ENCODE measurements at regions not wholly inside any gene's neighbourhood (a gene's known extent, or its start where the extent isn't known, plus 50 kb on each side); places are given as distances from the start of the nearest gene placed in this dataset.

- H3K9ac ChIP-seq (ENCODE audit: low read length), result no peak overlapping the region
- POLR2A ChIA-PET, result no interaction called here
Observed at GRCh38 chr3:107464037-107464436, 58.7 kb upstream of the BBX start.

GRCh38 chr3:107465064-107465631 is 57.6 kb upstream of the BBX start:
- DNase-seq, result no peak
- Mint-ChIP-seq H3K4me3 (no peak overlapping the region), H3K9me3 (ENCODE audit: insufficient read depth) (no peaks in the 10 kb centered on the region), H3K27me3 (peaks cover 12% of the 10 kb centered on the region), H3K4me1 (no peaks in the 10 kb centered on the region), H3K27ac (no peak overlapping the region)
- no peaks in the 10 kb centered on the region for H3K27me3 ChIP-seq (replicated peaks in 1 of 4; ENCODE audit: control extremely low read depth in 1 of 4, control insufficient read depth in 3 of 4, insufficient read depth in 4 of 4, low read length in 3 of 4)
- no peak for ATAC-seq (ENCODE audit: low read depth)
- H3K9me3 ChIP-seq (ENCODE audit: control extremely low read depth in 1 of 3, control insufficient read depth in 2 of 3, insufficient read depth in 1 of 3, low read length in 2 of 3), result no peaks in the 10 kb centered on the region
- POLR2A ChIA-PET, result interaction anchor here (0.7 kb wide), 1 partner anchor 33 kb away, joined by 3 read pairs; no protein-coding TSS in a partner anchor
- H3K36me3 ChIP-seq (replicated peaks in 1 of 2; ENCODE audit: control extremely low read depth in 1 of 2, control insufficient read depth in 1 of 2, extremely low read depth in 1 of 2, insufficient read depth in 2 of 2, low read length in 1 of 2), result no peaks in the 10 kb centered on the region
- no peaks in the 10 kb centered on the region for H3K4me1 ChIP-seq (ENCODE audit: control insufficient read depth in 2 of 2, insufficient read depth in 2 of 2, low read length in 2 of 2)
- no peak overlapping the region for H2AFZ ChIP-seq (ENCODE audit: insufficient read depth, low read depth, low read length, poor library complexity, severe bottlenecking)
- H3K4me3 ChIP-seq (ENCODE audit: control extremely low read depth in 1 of 5, extremely low read depth in 1 of 5, insufficient read depth in 1 of 5, low read depth in 2 of 5, low read length in 4 of 5), result no peak overlapping the region
- intact Hi-C loops (cut with micrococcal nuclease), result no loop called here
- no peaks in the 10 kb centered on the region for H4K20me1 ChIP-seq (ENCODE audit: control insufficient read depth, insufficient read depth, low read length, poor library complexity, severe bottlenecking)
- WGBS (ENCODE audit: insufficient coverage), result 100% methylated on average over 1 of the region's 3 CpGs
- H3K9ac ChIP-seq (ENCODE audit: low read length), result no peak overlapping the region
- H3K4me2 ChIP-seq (replicated peaks; ENCODE audit: low read depth, low read length, poor library complexity, severe bottlenecking), result no peak overlapping the region
- no peak overlapping the region for H3K27ac ChIP-seq (ENCODE audit: low read length in 2 of 2)
- CTCF ChIA-PET, result no interaction called here
- H3K79me2 ChIP-seq (ENCODE audit: control insufficient read depth, insufficient read depth, low read length), result no peaks in the 10 kb centered on the region
- TF ChIP-seq CTCF (IDR thresholded peaks at IDR 0.05) (no peak), EZH2 (IDR thresholded peaks at IDR 0.05; ENCODE audit: borderline replicate concordance, insufficient read depth, low read depth, low read length, poor library complexity, severe bottlenecking) (no peak)

More at GRCh38 chr3:107464037-107464436, 58.7 kb upstream of the BBX start:
- no peak for DNase-seq
- Mint-ChIP-seq H3K27me3 (peaks cover 3% of the 10 kb centered on the region), H3K4me3 (no peak overlapping the region), H3K9me3 (ENCODE audit: insufficient read depth) (no peaks in the 10 kb centered on the region), H3K27ac (no peak overlapping the region), H3K4me1 (no peaks in the 10 kb centered on the region)
- H3K4me1 ChIP-seq (ENCODE audit: control insufficient read depth in 2 of 2, insufficient read depth in 2 of 2, low read length in 2 of 2), result no peaks in the 10 kb centered on the region
- no peaks in the 10 kb centered on the region for H3K27me3 ChIP-seq (replicated peaks in 1 of 4; ENCODE audit: control extremely low read depth in 1 of 4, control insufficient read depth in 3 of 4, insufficient read depth in 4 of 4, low read length in 3 of 4)
- H3K4me3 ChIP-seq (ENCODE audit: control extremely low read depth in 1 of 5, extremely low read depth in 1 of 5, insufficient read depth in 1 of 5, low read depth in 2 of 5, low read length in 4 of 5), result no peak overlapping the region
- no peak overlapping the region for H2AFZ ChIP-seq (ENCODE audit: insufficient read depth, low read depth, low read length, poor library complexity, severe bottlenecking)
- no peaks in the 10 kb centered on the region for H3K79me2 ChIP-seq (ENCODE audit: control insufficient read depth, insufficient read depth, low read length)
- no peaks in the 10 kb centered on the region for H3K36me3 ChIP-seq (replicated peaks in 1 of 2; ENCODE audit: control extremely low read depth in 1 of 2, control insufficient read depth in 1 of 2, extremely low read depth in 1 of 2, insufficient read depth in 2 of 2, low read length in 1 of 2)
- no peak overlapping the region for H3K27ac ChIP-seq (ENCODE audit: low read length in 2 of 2)
- no peak overlapping the region for H3K4me2 ChIP-seq (replicated peaks; ENCODE audit: low read depth, low read length, poor library complexity, severe bottlenecking)
- intact Hi-C loops (cut with micrococcal nuclease), result no loop called here
- no peak for ATAC-seq (ENCODE audit: low read depth)
- no peaks in the 10 kb centered on the region for H3K9me3 ChIP-seq (ENCODE audit: control extremely low read depth in 1 of 3, control insufficient read depth in 2 of 3, insufficient read depth in 1 of 3, low read length in 2 of 3)
- TF ChIP-seq EZH2 (IDR thresholded peaks at IDR 0.05; ENCODE audit: borderline replicate concordance, insufficient read depth, low read depth, low read length, poor library complexity, severe bottlenecking), result no peak
- TF ChIP-seq CTCF (IDR thresholded peaks at IDR 0.05), result no peak
- CTCF ChIA-PET, result no interaction called here
- 100% methylated on average over 1 of the region's 2 CpGs for WGBS (ENCODE audit: insufficient coverage)
- no peaks in the 10 kb centered on the region for H4K20me1 ChIP-seq (ENCODE audit: control insufficient read depth, insufficient read depth, low read length, poor library complexity, severe bottlenecking)

Data from B cell (primary cell).